ENCODE measurements at regions not wholly inside any gene's neighbourhood (a gene's known extent, or its start where the extent isn't known, plus 50 kb on each side); places are given as distances from the start of the nearest gene placed in this dataset.

DNA sequence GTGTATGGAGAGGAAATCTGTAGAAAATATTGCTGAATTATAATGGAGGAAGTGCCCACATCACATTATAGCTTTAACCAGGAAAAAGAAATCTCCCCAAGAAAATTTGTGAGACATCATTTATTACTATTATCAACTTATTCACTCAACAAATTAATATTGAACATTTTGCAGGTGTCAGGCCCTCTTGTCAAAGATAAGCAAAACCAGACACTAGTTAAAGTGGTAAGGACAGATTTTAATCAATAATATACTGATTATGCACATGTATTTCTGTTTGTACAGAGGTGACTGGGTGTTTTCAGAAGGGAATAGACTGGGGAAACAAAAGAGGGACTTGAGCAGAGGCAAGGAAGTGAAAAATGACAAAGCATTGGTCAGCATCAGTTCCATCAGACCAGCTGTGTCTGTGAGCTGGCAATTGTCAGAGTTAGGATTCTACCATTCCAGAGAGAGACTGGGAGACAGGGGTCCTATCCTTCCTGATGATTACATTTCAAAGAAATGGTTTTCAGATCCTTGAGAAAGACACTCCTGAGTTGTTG is 519.2 kb downstream of the UTRN start:
- no peaks in the 10 kb centered on the region for H4K20me1 ChIP-seq (ENCODE audit: insufficient read depth, low read length)
- no peaks in the 10 kb centered on the region for H3K27me3 ChIP-seq (replicated peaks; ENCODE audit: insufficient read depth, low read length)
- no peak overlapping the region for H3K9ac ChIP-seq (ENCODE audit: low read length)
- no peak for TF ChIP-seq EZH2phosphoT487 (IDR thresholded peaks at IDR 0.05; ENCODE audit: low read length)
- no peak overlapping the region for H3K4me2 ChIP-seq (ENCODE audit: low read depth, low read length)
- no peaks in the 10 kb centered on the region for H3K79me2 ChIP-seq (ENCODE audit: low read length)
- H3F3A ChIP-seq (ENCODE audit: insufficient read depth, low read length): no peaks in the 10 kb centered on the region
- H3K4me3 ChIP-seq (ENCODE audit: low read length): no peak overlapping the region
- no peaks in the 10 kb centered on the region for H3K36me3 ChIP-seq (replicated peaks; ENCODE audit: insufficient read depth, low read length)
- DNase-seq: no peak
- H2AFZ ChIP-seq (ENCODE audit: low read length): no peak overlapping the region
- no peaks in the 10 kb centered on the region for H3K9me3 ChIP-seq (replicated peaks; ENCODE audit: insufficient read depth, low read length)
- no peaks in the 10 kb centered on the region for H3K9me2 ChIP-seq (replicated peaks; ENCODE audit: insufficient read depth, low read length)
- H3K4me1 ChIP-seq (ENCODE audit: low read length): no peaks in the 10 kb centered on the region
- no peak overlapping the region for H3K27ac ChIP-seq (ENCODE audit: low read length)

DNA sequence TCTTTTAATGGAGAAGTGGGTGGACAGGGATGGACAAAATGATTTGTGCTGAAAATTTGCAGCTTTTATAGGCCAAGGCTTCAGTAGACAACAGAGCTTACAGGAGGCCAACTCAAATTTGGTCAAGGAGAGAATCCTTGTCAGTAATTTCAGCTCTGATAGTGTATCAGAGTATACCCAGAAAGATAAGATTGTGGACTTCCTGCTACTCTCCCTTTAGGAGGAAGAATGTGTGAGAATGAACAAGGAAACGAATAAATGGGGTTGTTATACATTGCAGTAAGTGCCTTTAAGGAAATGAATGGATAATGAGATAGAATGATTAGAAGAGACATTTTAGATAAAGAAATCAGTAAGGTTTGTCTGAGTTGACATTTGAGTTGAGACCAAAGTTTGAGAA is 519.9 kb downstream of the UTRN start:
- Histone ChIP-seq H4K20me1 (ENCODE audit: insufficient read depth, low read length) (no peaks in the 10 kb centered on the region), H3K27ac (ENCODE audit: low read length) (no peak overlapping the region), H2AFZ (ENCODE audit: low read length) (no peak overlapping the region), H3K4me1 (ENCODE audit: low read length) (no peaks in the 10 kb centered on the region), H3F3A (ENCODE audit: insufficient read depth, low read length) (no peaks in the 10 kb centered on the region), H3K9ac (ENCODE audit: low read length) (no peak overlapping the region), H3K9me2 (replicated peaks; ENCODE audit: insufficient read depth, low read length) (no peaks in the 10 kb centered on the region), H3K9me3 (replicated peaks; ENCODE audit: insufficient read depth, low read length) (no peaks in the 10 kb centered on the region), H3K4me2 (ENCODE audit: low read depth, low read length) (no peak overlapping the region), H3K27me3 (replicated peaks; ENCODE audit: insufficient read depth, low read length) (no peaks in the 10 kb centered on the region), H3K79me2 (ENCODE audit: low read length) (no peaks in the 10 kb centered on the region), H3K4me3 (ENCODE audit: low read length) (no peak overlapping the region), H3K36me3 (replicated peaks; ENCODE audit: insufficient read depth, low read length) (no peaks in the 10 kb centered on the region)
- TF ChIP-seq, protein P1, sequence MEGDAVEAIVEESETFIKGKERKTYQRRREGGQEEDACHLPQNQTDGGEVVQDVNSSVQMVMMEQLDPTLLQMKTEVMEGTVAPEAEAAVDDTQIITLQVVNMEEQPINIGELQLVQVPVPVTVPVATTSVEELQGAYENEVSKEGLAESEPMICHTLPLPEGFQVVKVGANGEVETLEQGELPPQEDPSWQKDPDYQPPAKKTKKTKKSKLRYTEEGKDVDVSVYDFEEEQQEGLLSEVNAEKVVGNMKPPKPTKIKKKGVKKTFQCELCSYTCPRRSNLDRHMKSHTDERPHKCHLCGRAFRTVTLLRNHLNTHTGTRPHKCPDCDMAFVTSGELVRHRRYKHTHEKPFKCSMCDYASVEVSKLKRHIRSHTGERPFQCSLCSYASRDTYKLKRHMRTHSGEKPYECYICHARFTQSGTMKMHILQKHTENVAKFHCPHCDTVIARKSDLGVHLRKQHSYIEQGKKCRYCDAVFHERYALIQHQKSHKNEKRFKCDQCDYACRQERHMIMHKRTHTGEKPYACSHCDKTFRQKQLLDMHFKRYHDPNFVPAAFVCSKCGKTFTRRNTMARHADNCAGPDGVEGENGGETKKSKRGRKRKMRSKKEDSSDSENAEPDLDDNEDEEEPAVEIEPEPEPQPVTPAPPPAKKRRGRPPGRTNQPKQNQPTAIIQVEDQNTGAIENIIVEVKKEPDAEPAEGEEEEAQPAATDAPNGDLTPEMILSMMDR (IDR thresholded peaks at IDR 0.05; ENCODE audit: low read length): no peak
- DNase-seq: no peak

DNA sequence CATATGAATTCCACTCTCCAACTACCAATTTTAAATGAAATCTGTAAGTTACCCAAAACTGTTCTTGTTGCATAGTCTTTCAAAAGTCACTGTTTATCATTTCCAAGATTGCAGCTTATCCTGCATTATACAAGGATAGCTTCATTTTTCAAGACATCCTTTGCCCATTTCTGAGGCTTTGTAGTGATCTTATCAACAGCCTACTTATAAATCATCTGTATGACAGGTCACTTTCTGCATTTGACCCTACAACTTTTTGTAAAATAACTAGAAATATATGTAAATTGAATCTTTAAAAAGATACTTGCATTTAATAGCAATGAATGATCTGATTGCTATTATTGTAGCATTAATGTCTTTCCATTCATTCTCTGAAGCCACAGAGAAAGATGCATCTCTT is 521.1 kb downstream of the UTRN start:
- Histone ChIP-seq H3K27me3 (replicated peaks; ENCODE audit: insufficient read depth, low read length) (no peaks in the 10 kb centered on the region), H3K9ac (ENCODE audit: low read length) (no peak overlapping the region), H2AFZ (ENCODE audit: low read length) (no peak overlapping the region), H3K79me2 (ENCODE audit: low read length) (no peaks in the 10 kb centered on the region), H3K4me2 (ENCODE audit: low read depth, low read length) (no peak overlapping the region), H3K9me2 (replicated peaks; ENCODE audit: insufficient read depth, low read length) (no peaks in the 10 kb centered on the region), H3F3A (ENCODE audit: insufficient read depth, low read length) (no peaks in the 10 kb centered on the region), H3K27ac (ENCODE audit: low read length) (no peak overlapping the region), H3K4me3 (ENCODE audit: low read length) (no peak overlapping the region), H3K9me3 (replicated peaks; ENCODE audit: insufficient read depth, low read length) (no peaks in the 10 kb centered on the region), H3K4me1 (ENCODE audit: low read length) (no peaks in the 10 kb centered on the region), H4K20me1 (ENCODE audit: insufficient read depth, low read length) (no peaks in the 10 kb centered on the region), H3K36me3 (replicated peaks; ENCODE audit: insufficient read depth, low read length) (no peaks in the 10 kb centered on the region)
- TF ChIP-seq EZH2phosphoT487 (IDR thresholded peaks at IDR 0.05; ENCODE audit: low read length) (no peak), EZH2 (optimal IDR thresholded peaks at IDR 0.05; ENCODE audit: low read depth, low read length) (no peak)
- TF ChIP-seq, protein P1 (IDR thresholded peaks at IDR 0.05; ENCODE audit: low read length): no peak
- DNase-seq: no peak

DNA sequence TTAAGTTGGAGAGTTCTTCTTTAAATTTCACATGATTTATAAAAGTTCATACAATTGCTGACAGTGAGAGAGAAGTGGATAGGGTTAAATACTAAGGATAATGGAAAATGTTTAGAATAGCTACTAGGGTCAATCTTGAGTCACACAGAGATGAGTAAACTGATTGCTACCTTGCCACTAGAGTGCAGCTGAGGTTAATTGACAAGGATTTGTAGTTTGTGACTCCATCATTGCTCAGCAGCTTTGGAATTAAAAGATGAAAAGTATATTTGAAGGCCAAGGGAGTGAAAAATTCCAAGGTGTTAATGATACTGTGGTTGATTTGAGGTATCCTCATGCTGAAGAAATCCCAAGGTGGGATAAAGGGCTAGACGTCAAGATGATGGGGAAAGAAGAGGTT is 524.0 kb downstream of the UTRN start:
- no peak overlapping the region for H3K9ac ChIP-seq (ENCODE audit: low read length)
- no peaks in the 10 kb centered on the region for H3K36me3 ChIP-seq (replicated peaks; ENCODE audit: insufficient read depth, low read length)
- H3F3A ChIP-seq (ENCODE audit: insufficient read depth, low read length): no peaks in the 10 kb centered on the region
- no peaks in the 10 kb centered on the region for H3K27me3 ChIP-seq (replicated peaks; ENCODE audit: insufficient read depth, low read length)
- H3K4me1 ChIP-seq (ENCODE audit: low read length): no peaks in the 10 kb centered on the region
- H3K4me3 ChIP-seq (ENCODE audit: low read length): no peak overlapping the region
- TF ChIP-seq EZH2phosphoT487 (IDR thresholded peaks at IDR 0.05; ENCODE audit: low read length): no peak
- TF ChIP-seq EZH2 (optimal IDR thresholded peaks at IDR 0.05; ENCODE audit: low read depth, low read length): no peak
- H3K9me3 ChIP-seq (replicated peaks; ENCODE audit: insufficient read depth, low read length): no peaks in the 10 kb centered on the region
- H3K9me2 ChIP-seq (replicated peaks; ENCODE audit: insufficient read depth, low read length): no peaks in the 10 kb centered on the region
- H4K20me1 ChIP-seq (ENCODE audit: insufficient read depth, low read length): no peaks in the 10 kb centered on the region
- no peaks in the 10 kb centered on the region for H3K79me2 ChIP-seq (ENCODE audit: low read length)
- H2AFZ ChIP-seq (ENCODE audit: low read length): no peak overlapping the region
- no peak for DNase-seq
- no peak overlapping the region for H3K27ac ChIP-seq (ENCODE audit: low read length)
- H3K4me2 ChIP-seq (ENCODE audit: low read depth, low read length): no peak overlapping the region
